NK-92 (cell line): ENCODE measurements at regions not wholly inside any gene's neighbourhood (a gene's known extent, or its start where the extent isn't known, plus 50 kb on each side); places are given as distances from the start of the nearest gene placed in this dataset.

Experiments used
- DNase-seq: peaks from one replicate; lab custom pipeline; 2025; ENCODE audit not compliant: unreplicated experiment; lab: John Stamatoyannopoulos, UW

DNA sequence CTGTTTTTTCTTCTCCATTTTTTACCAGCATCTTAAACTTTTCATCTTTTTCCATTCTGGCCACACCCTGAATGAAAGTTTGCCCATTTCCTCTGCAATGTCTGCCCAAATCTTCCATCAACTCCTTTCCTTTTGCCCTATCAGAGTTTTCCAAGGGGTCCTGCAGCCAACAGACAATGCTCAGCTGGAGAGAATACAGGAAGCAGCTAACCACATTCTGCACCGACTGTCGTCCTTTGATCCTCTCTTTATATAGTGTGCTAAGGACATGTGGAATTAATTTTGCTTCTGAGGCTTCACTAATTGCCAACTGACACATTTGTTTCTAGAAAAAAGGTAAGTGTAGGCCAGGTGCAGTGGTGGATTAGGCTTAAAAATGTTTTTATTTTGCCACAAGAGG is 50.5 kb upstream of the DLX2 start:
- no peak for DNase-seq

- DNase-seq = no peak
Observed at GRCh38 chr2:172153757-172154156, 51.1 kb upstream of the DLX2 start.

DNA sequence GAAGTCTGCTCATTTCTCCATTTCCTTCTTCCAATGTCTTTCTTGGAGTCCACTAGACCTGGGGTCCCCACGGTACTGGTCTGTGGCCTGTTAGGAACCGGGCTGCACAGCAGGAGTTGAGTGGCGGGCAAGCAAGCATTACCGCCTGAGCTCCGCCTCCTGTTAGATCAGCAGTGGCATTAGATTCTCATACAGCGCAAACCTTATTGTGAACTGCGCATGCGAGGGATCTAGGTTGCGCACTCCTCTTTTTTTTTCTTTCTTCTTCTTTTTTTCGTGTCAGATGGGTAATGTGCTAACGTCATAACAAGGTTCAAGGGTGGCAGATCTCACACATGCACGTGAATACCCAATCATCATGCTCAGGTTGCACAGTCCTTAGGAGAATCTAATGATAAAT is 53.1 kb upstream of the DLX2 start:
- no peak for DNase-seq

- no peak for DNase-seq
Observed at GRCh38 chr2:172160839-172161238, 58.1 kb upstream of the DLX2 start.

- no peak for DNase-seq
Observed at GRCh38 chr2:172162225-172162733, 59.6 kb upstream of the DLX2 start.

- DNase-seq = no peak
Observed at GRCh38 chr2:172162739-172163336, 60.1 kb upstream of the DLX2 start.

DNA sequence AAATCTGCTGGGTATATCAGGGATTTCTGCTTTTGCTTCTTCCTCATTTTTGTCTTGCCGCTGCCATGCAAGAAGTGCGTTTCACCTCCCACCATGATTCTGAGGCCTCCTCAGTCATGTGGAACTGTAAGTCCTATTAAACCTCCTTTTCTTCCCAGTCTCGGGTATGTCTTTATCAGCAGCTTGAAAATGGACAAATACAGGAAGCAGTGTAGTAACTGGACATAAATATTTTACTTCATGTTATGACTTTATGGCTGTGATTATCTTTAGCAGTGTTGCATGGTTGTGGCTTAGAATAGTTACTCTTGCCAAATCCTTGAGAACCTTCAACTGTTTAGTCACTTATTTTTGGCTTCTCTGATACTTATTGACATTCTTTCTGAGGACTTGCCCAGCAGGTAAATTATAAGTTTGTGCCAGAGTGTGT is 66.2 kb upstream of the DLX2 start:
- DNase-seq = no peak

- no peak for DNase-seq
Observed at GRCh38 chr2:172169611-172170010, 66.9 kb upstream of the DLX2 start.

GRCh38 chr2:172172513-172173173 is 69.9 kb upstream of the DLX2 start:
- no peak for DNase-seq

GRCh38 chr2:172173174-172173706 is 70.5 kb upstream of the DLX2 start:
- no peak for DNase-seq

GRCh38 chr2:172177581-172177980 is 74.9 kb upstream of the DLX2 start:
- DNase-seq = no peak

DNA sequence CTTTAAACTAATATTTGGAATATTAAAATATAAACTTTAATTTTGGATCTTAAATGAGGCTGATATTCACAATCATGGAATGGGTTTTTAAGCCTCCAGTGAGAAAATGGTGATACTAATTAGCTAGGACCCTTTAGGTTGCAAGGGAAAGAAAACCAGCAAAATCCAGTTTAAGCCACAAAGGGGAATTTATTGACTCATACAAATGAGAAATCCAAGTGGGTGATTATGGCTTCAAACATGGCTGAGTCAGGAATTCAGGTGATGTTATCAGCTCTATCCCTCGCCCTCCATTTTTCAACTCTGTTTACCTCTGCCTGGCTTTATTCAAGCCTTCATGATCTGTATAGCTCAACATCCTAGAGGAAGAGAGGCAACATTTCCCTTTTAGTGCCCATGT is 75.3 kb upstream of the DLX2 start:
- no peak for DNase-seq

- DNase-seq = peak; percentile 3
Observed at GRCh38 chr2:172179045-172179701, 76.5 kb upstream of the DLX2 start.

GRCh38 chr2:172181840-172182239 is 79.1 kb upstream of the DLX2 start:
- no peak for DNase-seq

DNA sequence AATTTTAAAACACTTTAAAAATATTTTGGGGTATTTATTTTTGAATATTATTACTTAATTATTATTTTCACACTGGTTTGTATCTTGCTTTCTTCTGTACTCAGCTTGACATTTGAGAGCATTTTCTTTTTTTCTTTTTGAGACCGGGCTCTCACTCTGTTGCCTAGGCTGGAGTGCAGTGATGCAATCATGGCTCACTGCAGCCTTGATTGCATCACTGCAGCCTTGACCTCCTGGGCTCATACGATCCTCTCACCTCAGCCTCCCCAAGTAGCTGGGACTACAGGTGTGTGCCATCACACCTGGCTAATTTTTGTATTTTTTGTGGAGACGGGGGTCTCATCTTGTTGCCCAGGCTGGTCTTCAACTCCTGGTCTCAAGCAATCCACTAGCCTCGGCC is 79.9 kb upstream of the DLX2 start:
- no peak for DNase-seq

- DNase-seq = no peak
Observed at GRCh38 chr2:172193331-172194089, 90.8 kb upstream of the DLX2 start.

DNA sequence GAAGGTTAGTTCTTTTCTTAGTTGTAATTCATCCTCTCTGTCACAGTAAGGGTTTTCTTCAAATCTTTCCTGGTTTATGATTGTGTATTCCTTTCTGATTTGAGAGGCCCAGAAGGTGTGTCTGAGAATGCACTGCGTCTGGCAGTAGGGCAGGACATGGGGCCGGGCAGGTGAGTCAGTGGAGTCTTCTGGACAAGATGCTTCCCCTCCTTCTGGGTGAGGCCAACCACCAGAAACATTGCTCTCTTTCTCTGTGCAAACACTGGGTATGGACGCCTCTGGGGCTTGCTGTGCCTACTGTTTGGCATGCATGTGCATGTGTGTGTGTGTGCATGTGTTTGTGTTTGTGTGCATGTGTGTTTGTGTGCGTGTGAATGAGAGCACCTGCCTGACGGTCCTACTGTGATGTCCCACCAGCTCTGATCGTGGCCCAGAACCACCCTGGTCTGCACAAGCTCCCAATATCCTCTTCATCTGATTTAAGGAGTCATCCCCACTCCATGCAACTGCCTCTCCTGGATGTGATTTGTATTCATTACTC is 93.2 kb upstream of the DLX2 start:
- no peak for DNase-seq

- no peak for DNase-seq
Observed at GRCh38 chr2:172196768-172197431, 94.2 kb upstream of the DLX2 start.

GRCh38 chr2:172198361-172198760 is 95.7 kb upstream of the DLX2 start:
- no peak for DNase-seq

DNA sequence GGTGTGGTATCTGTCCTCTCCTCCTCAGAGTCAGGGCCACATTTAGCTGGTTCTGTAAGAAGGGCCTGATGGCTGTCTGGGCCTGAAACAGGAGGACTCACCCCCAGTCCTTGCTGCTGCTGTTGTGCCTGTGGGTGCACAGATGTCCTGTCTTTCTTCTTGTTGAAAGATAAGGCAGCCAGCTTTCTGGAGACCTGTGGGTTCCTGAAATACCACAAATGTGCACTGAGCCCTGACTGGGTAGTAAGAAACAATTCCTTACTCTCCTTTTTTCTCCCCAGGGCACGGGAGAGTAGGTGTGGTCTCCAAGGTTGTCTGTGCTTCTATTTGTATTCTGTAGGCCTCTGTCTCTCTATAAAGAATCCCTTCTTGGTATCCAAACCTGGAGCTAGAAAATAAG is 96.2 kb upstream of the DLX2 start:
- no peak for DNase-seq
